Panc1 (cell line): ENCODE measurements at regions not wholly inside any gene's neighbourhood (a gene's known extent, or its start where the extent isn't known, plus 50 kb on each side); places are given as distances from the start of the nearest gene placed in this dataset.

Source experiments
- CTCF ChIP-seq: fragments of 450-650 bp; IDR thresholded peaks from 2 replicates; pipeline ENCODE4 v1.5.1; 2017; ENCODE audit warnings: mild to moderate bottlenecking
- POLR2AphosphoS5 ChIP-seq: IDR thresholded peaks from 2 replicates; pipeline ENCODE4 v1.6.1; 2012; ENCODE audit warnings: mild to moderate bottlenecking, low read depth, low read length, moderate library complexity
- SIN3A ChIP-seq: IDR thresholded peaks from 2 replicates; pipeline ENCODE4 v1.6.1; 2012; ENCODE audit warnings: low read depth, mild to moderate bottlenecking, low read length, moderate library complexity, borderline replicate concordance; ENCODE audit not compliant: insufficient read depth

DNA sequence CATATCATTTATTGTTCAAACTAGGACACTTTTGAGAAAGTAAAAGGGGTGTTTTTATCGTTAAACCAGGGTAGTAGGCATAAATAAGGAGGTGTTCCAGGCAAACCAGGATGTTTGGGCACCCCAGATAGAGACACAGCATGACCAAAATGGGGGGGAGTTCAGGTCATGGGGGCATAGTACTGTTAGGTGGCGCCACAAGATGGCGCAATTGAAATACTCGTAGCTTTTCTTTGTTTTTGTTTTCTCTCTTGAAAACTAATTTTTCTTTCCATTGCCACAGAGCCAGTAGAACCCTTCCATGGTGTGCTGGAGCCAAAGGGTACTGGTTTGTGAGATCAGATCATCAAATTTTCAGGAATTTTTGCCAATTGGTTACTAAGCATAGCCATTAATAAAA, 283.4 kb downstream of the BCOR start:
- peak; percentile 62 for TF ChIP-seq CTCF
- TF ChIP-seq SIN3A, result no peak
- no peak for TF ChIP-seq POLR2AphosphoS5
